GM21360 (cell line): ENCODE measurements at regions not wholly inside any gene's neighbourhood (a gene's known extent, or its start where the extent isn't known, plus 50 kb on each side); places are given as distances from the start of the nearest gene placed in this dataset.
"Not testable (repeated sequence)": the region's sequence is repeated elsewhere in the genome, so short reads cannot be mapped to it uniquely, and the experiment has no call there.

Source experiments
- ATAC-seq: cut with Tn5 transposase; IDR thresholded peaks from one replicate; pipeline ENCODE4 v1.9.1; 2021; ENCODE audit warnings: mild to moderate bottlenecking, moderate library complexity; ENCODE audit not compliant: unreplicated experiment

DNA sequence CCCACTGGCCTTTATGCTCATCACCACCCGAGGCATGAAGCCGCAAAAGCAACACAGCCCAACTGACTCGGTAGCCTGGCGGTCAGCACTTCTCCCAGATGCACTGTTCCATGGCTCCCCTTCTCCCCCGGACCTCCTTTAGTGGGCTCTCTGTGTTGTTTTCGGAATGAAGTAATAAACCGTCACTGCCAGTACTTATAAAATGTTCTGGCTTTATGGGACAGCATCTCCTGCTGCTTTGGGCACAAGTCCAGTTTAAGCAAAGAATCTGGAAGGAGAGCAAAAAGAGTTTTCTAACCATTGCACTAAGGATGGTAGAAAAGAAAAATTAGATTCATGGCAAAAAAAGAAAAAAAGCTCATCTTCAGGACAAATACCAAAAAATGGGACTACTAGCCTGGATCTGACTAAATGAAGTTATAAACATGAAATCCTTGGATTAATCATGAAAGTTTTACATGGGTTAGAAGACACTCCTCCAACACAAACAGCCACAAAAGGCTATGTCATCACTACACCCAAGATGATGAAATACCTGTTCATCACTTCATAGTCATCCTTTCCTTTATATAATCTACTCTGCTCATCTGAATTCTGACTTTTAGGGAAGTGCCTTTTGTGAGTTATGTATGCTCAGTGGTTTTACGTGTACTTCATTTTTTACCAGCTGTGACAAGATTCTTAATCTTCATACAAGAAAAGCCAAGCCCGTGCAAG is 89.5 kb upstream of the UBE2E2 start:
- ATAC-seq = no peak

DNA sequence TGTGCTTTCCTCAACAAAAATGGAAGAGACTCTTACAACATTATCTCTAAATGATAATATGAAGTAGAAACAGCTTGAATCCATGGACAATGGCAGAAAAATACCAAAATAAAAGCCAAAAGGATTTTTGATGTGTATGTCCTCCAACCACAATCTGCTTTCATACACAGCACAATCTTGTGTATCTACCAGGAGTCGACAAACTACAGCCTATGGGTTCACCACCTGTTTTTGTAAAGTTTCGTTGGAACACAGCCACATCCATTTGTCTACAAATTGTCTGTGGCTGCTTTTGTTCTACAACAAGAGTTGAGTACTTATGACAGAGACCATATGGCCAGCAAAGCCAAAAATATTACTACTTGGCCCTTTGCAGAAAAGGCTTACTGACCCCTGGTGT is 88.7 kb upstream of the UBE2E2 start:
- no peak for ATAC-seq

DNA sequence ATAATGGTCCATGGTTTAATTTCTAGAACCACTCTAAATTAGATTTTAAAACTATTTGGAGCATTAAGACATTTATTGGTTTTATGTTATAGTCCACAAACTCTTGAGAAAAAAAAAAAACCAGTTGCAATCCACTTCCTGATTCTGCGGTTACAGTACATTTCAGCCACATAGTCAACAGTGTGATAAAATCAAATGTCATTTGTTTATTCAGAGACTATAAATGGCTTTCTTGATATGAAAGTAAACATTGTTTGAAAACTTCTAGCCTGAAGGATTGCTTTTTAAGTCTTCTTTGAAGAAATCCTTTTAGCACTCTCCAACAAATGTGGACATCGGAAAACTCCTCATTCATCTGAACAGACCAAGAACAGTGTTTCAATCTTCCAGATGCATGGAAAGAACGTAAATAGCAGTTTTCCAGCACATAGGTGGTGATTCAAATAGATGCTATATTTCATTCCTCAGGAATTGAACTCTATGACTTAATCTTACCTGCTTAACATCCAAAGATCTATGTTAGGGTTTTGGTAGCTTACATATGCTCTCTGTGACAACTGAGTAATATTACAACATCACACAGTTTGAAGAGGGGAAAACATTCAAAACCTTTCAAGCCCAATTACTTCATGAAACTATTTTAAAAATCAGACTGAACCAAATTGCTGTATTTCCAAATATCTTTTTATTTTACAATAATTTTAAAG is 87.8 kb upstream of the UBE2E2 start:
- ATAC-seq = no peak

DNA sequence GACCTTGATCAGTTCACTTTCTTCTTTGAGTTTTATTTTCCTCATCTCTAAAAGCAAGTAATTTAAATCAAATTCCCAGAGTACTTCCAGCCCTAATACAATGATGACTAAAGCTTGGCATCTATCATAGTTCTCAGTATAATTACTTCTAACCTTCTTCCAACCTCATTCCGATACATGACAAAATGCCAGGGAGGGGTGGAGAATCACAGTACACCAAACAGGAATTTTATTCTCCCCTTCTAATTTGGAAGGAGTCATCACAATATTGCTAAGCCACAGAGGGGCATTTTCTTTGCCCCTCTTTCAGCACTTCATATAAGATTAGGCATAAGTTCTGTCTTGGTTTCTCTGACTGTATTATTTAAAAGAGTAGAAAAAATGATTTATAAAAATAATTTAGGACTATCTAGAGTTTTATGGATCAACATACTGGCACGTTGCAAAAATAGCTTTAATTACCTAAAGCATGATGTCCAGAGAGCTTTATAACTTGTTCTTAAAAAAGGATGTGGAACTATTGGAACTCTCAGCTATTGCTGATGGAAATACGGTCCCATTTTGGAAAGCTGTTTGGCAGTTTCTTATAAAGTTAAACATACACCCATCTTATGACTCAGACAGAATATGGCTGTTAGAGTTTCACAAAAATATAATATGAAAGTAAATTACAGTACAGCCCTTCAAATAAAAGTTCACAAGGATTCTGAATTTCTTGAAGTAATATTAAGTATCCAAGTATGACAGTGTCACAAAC is 86.9 kb upstream of the UBE2E2 start:
- no peak for ATAC-seq

DNA sequence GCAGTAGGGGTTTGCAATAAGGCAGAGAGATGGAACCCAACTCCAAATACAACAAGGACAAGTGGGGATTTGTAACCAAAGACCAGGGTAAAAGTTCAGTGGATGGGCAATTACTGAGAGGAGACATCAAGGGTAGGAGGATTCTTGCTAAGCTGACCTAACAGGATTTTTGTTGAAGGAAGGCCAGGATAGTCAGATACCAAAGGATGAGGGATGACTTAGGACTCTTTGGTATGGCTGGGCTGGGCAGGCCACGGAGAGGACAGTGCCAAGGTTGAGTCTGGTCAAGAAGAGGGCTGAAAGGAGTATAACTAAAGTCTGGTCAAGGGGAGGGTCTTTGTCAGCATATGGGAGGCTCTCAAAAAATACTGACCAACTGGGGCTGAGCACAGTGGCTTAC is 85.3 kb upstream of the UBE2E2 start:
- no peak for ATAC-seq

DNA sequence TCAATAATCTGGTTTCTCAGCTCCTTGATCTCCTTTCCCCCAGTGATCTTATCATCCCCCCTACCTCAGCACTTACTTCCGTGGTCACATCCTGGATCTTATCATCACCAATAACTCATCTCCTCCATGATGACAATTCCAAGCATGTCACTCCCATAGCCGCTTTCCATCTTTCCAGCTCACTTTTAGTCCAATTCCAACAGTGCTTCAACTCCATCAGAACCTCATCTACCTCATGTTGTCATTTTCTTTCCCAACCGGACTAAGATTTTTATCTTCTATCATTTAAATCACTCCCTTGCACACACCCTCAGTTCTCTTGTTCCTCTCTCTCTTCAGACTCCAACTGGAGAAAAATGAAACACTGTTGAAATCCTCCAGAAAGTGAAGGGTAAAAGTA is 75.9 kb upstream of the UBE2E2 start:
- no peak for ATAC-seq

DNA sequence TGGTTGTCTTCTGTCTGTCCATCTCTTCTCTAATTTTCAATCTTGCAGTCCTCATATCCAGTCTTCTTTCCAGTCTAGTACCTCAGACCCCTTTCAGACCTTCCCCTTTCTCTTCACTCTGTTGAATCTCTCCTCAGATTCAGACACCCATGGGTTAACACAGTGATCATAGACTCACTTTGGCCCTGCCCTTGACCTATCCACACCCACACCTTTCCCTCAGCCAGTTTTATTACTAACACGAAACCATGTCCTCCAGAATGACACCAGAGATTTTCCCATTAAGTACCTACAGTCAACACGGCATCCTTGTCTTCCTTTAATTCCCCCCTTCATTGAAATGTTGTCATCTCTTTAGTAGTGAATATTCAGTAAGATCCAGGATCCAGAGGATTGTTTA is 74.5 kb upstream of the UBE2E2 start:
- ATAC-seq = no peak

DNA sequence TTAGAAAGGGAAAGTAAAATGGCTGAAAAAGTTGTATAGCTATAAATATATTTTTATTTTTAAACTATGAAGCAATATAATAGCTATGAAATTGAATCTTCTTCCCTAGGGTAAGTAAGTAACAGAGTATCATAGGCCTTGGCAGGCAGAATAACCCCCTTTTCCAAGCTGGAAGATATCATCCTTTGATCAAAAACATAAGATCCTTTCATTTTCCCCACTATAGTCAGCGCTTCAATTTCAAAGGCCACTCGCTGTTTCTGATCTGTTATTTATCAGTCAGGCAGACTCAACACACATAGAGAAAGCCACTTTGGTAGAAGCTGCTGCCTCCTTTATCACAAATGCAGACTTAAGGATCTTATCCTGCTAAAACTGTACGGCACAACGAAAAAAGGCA is 74.0 kb upstream of the UBE2E2 start:
- no peak for ATAC-seq

DNA sequence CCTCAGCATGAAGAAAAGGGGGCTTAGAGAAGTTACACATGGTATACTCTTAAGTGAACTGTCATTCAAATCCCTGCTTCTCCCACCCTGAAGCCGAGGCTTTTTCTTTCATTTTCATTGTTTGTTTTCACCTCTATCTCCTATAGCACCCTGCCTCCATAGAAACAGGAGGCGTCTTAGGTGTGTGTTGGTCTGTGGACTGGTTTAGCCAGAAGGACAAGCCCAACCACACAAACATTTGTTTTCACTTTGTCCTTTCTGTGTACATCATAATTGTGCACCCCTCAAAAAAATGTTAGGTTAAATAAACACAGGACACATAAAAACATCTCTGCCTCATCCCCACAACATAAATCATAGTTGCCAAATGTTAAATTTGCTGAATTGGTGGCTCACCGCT is 73.3 kb upstream of the UBE2E2 start:
- ATAC-seq = no peak

DNA sequence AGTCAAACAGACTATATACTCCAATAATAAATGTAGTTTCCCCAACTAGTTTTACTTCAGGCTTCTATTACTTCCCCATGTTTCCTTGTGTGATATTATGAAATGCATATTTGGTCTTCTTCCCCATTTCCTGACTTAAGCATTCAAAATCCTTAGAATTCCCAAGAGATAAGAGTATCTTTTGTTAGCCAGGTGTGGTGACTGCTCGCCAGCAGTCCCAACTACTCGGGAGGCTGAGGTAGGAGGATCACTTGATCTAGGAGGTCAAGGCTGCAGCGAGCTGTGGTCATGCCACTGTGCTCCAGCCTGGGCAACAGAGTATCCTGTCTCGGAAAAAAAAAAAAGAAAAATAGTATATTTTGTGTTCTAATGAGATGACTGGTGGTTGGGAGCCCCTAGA is 72.7 kb upstream of the UBE2E2 start:
- ATAC-seq = no peak

DNA sequence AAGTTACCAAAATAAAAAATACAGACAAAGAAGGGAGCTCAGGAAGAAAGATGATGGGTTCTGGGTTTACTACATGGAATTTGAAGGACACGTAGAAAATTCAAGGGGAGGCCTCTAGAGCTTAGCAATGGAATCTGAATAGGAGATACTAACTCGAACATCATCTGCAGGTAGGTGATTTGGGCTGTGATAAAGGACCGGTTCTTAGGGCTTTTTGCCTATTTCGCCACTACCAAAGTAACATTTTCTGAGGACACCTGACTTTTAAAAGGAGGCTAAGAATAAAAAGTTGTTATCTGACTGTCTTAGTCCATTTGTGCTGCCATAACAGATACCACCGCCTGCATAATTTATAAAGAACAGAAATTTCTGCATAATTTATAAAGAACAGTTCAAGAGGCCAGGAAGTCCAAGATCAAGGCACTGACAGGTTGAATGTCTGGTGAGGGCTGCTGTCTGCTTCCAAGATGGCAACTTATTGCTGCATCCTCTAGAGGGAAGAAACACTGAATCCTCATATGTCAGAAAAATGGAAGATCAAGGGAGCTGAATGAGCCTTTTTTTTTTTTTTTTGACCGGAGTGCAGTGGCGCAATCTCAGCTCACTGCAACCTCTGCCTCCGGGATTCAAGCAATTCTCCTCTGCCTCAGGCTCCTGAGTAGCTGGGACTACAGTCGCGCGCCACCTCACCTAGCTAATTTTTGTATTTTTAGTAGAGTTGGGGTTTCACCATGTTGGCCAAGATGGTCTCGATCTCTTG is 67.9 kb upstream of the UBE2E2 start:
- no peak for ATAC-seq

DNA sequence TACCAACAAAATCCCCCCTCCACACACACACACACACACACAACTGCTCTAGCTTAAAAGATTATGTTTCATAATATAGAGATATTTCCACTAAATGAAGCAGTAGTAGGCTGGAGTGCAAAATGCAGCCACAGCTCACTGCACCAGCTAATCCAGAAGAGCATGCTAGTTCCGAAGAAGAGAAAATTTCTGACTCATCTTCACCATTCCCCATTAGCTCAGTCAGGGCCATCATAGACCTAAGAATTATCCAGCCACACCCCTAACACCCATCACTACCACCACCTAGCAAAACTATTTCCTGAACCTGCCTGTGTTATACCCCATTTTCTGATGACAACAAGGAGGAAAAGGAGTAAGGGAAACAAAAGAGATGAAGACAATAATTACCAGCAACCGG is 67.1 kb upstream of the UBE2E2 start:
- no peak for ATAC-seq

DNA sequence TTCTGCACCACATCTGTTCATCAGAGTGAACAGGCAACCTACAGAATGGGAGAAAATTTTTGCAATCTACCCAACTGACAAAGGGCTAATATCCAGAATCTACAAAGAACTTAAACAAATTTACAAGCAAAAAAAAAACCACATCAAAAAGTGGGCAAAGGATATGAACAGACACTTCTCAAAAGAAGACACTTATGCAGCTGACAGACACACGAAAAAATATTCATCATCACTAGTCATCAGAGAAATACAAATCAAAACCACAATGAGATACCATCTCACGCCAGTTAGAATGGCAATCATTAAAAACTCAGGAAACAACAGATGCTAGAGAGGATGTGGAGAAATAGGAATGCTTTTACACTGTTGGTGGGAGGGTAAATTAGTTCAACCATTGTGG is 59.1 kb upstream of the UBE2E2 start:
- not testable (repeated sequence) for ATAC-seq

DNA sequence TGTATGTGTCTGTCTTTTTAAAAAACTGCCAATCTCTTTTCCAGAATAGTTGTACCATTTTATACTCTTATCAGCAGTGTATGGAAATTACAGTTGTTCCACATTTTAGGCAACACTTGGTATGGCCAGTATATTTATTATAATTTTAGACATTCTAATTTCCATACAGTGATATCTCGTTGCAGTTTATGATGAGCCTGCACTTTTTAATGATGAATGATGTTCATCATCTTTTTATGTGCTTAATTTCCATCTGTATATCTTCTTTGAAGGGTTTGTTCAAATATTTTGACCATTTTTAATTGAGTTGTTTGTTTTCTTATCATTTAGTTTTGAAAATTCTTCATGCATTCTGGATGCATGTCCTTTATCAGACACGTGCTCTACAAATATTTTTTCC is 57.0 kb upstream of the UBE2E2 start:
- ATAC-seq = no peak

DNA sequence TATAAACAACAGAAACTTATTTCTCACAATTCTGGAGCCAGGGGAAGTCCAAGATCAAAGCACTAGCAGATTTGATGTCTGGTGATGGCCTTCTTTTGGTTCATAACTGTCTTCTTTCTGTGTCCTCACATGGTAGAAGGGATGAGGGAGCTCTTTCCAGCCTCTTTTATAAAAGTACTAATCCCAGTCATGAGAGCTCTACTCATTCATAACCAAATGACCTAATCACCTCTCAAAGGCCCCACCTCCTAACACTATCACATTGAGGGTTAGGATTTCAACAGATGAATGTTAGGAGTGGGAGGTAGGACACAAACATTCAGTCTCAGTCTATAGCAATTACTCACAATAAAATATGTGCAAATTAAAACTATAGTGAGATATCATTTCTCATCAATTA is 50.1 kb upstream of the UBE2E2 start:
- ATAC-seq = no peak
